Neuron (in vitro differentiated cells): ENCODE measurements at regions not wholly inside any gene's neighbourhood (a gene's known extent, or its start where the extent isn't known, plus 50 kb on each side); places are given as distances from the start of the nearest gene placed in this dataset.

Experiments
- H2AFZ ChIP-seq: one replicate; pipeline ENCODE4 v1.6.1; 2013; ENCODE audit warnings: low read depth, mild to moderate bottlenecking, inconsistent platforms, low read length, moderate library complexity
- H3K27me3 ChIP-seq: one replicate; pipeline ENCODE4 v1.6.1; 2013; ENCODE audit warnings: low read length; ENCODE audit not compliant: insufficient read depth
- H3K36me3 ChIP-seq: one replicate; pipeline ENCODE4 v1.6.1; 2013; ENCODE audit warnings: low read length; ENCODE audit not compliant: insufficient read depth
- H3K4me1 ChIP-seq: one replicate; pipeline ENCODE4 v1.6.1; 2013; ENCODE audit warnings: low read length; ENCODE audit not compliant: insufficient read depth
- H3K4me3 ChIP-seq: 2 replicates; pipeline ENCODE4 v1.5.1; 2013; ENCODE audit warnings: mild to moderate bottlenecking, low read length, moderate library complexity
- H3K9me3 ChIP-seq: one replicate; pipeline ENCODE4 v1.6.1; 2013; ENCODE audit warnings: low read length

DNA sequence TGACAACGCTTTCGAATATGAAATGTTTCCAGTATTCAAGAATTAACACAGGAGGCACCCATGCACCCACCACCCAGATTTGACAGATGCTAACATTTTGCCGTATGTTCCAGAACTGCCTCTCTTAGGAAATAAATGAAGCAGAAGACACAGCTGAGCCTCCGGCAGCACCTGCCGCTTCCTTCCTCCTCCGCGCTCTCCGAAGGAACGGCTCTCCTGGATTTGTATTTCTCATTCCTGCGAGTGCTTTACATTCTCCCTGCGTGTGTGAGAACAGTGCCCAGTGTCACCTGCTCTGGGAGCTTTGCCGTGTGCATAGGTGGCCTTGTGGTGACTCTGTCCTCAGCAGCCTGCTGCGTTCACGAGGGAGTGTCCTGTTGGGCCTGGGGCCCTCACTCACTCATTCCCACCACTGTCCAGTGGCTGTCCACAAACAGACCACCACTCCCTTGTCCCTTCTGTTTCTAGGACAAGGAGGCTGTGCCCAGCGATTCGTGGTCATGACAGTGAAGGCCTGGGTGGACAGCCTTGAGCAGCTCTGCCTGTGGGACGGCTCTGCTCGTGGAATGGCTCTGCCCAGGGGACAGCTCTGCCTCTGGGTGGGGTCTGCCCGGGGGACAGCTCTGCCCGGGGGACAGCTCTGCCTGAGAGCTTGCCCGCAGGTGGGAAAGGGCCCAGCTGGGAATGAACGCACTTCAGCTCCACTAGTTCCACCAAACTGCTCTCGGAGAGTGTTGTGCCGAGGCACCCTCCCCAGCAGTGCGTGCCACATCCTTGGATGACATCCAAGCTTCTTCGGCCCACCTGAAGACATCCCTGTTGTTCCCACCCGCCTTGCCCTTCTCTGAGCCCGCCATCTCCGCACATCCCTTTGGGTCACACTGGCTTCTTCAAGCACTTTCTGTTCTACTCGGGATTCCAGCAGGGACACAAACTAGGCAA is 170.5 kb upstream of the PPP1R26 start:
- Histone ChIP-seq H3K4me3 (no peak overlapping the region), H3K4me1 (no peaks in the 10 kb centered on the region), H3K27me3 (peaks cover 25% of the 10 kb centered on the region), H3K9me3 (no peaks in the 10 kb centered on the region), H3K36me3 (no peaks in the 10 kb centered on the region), H2AFZ (no peak overlapping the region)

DNA sequence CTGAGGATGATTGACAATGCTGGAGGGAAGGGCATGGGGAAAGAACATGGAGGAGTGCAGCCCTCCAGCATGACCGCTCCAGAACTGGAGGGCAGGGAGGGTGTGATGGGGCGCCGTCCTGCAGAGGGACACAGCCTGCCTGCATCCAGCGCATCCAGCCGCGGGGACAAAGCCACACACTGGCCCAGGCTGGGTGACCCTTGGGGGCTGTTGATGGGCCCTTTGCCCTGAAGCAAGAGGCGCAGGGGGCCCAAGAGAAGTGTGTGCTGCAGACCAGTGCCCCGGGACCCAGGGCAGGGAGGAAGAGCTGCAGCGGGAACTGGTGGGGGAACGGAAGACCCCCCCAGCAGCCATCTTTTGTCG is 169.8 kb upstream of the PPP1R26 start:
- Histone ChIP-seq H3K27me3 (peaks cover 25% of the 10 kb centered on the region), H3K4me3 (no peak overlapping the region), H3K4me1 (no peaks in the 10 kb centered on the region), H3K36me3 (no peaks in the 10 kb centered on the region), H2AFZ (no peak overlapping the region), H3K9me3 (no peaks in the 10 kb centered on the region)

DNA sequence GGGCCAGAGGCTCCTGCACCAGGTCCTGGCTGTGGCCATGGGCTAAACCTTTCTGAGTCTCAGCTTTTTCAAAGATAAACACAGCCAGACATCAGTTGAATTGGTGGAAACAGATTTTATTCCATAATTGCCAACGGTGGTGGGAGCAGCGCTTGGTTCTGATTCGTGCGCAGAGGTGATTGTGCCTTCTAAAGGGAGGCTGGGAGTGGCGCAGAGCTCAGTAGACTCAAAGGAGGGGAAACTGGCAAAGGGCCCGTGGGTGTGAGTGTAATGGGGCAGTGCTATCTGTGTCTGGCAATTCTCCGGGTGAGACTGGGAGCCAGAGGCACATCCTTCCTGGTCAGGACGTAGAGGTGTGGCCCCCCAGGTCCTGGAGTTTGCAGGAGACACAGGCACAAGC is 169.4 kb upstream of the PPP1R26 start:
- H3K4me3 ChIP-seq: no peak overlapping the region

DNA sequence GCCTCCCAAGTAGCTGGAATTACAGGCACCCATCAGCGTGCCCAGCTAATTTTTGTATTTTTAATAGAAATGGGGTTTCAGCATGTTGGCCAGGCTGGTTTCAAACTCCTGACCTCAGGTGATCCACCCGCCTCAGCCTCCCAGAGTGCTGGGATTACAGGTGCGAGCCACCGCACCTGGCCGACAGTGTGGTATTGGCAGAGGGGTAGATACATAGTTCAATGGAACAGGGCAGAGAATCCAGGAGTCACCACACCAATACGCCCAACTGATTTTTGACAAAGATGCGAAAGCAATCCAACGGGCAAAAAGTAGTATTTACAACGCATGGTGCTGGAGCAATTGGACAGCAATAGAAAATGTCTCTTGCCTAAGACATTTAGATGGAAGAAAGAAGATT is 164.0 kb upstream of the PPP1R26 start:
- Histone ChIP-seq H3K9me3 (no peaks in the 10 kb centered on the region), H3K36me3 (no peaks in the 10 kb centered on the region), H3K4me3 (no peak overlapping the region), H3K4me1 (peaks cover 9% of the 10 kb centered on the region), H3K27me3 (no peaks in the 10 kb centered on the region), H2AFZ (no peak overlapping the region)

More for the DNA sequence above, 169.4 kb upstream of the PPP1R26 start:
- no peaks in the 10 kb centered on the region for H3K4me1 ChIP-seq
- no peak overlapping the region for H2AFZ ChIP-seq
- peaks cover 23% of the 10 kb centered on the region for H3K27me3 ChIP-seq
- H3K36me3 ChIP-seq: no peaks in the 10 kb centered on the region
- no peaks in the 10 kb centered on the region for H3K9me3 ChIP-seq

DNA sequence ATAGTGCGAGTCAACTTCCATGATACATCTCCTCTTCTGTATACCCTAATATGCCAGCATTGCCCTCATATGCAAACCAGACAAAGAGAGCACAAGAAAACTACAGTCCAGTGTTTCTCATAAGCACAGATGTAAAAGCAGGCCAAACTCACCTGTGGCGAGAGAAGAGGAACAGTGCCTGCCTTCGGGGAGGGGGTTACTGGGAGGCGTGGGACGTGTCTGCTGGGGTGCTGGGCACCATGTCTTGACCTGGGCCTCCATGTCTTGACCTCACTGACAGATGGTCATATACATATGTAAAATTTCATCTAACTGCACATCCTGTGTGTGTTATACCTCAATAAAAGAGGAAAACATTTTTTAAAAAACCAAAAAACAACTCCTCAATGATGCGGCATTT is 159.3 kb upstream of the PPP1R26 start:
- Histone ChIP-seq H3K27me3 (no peaks in the 10 kb centered on the region), H3K9me3 (no peaks in the 10 kb centered on the region), H3K4me3 (no peak overlapping the region), H2AFZ (no peak overlapping the region), H3K36me3 (no peaks in the 10 kb centered on the region), H3K4me1 (peaks cover 11% of the 10 kb centered on the region)

DNA sequence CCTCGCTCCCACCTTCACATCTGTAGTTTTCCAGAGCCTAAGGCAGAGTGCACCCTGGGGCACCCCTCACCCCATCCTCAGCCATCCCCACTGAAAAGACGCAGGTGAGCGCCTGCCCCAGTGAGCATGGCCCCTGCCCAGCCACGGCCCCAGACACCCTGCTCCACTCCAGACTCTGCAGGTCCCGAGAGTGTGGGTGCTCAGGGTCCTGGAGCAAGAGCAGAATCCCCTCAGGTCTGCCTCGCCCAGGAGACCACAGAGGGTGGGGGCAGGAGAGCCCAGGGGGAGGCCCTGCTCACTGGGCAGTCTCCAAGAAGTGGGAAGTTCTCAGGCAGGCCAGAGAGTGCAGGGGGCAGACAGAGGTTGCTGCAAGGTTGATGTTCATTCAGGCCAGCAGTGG is 158.6 kb upstream of the PPP1R26 start:
- Histone ChIP-seq H3K4me3 (no peak overlapping the region), H3K27me3 (no peaks in the 10 kb centered on the region), H3K9me3 (no peaks in the 10 kb centered on the region), H3K36me3 (no peaks in the 10 kb centered on the region), H2AFZ (no peak overlapping the region), H3K4me1 (peaks cover 11% of the 10 kb centered on the region)

DNA sequence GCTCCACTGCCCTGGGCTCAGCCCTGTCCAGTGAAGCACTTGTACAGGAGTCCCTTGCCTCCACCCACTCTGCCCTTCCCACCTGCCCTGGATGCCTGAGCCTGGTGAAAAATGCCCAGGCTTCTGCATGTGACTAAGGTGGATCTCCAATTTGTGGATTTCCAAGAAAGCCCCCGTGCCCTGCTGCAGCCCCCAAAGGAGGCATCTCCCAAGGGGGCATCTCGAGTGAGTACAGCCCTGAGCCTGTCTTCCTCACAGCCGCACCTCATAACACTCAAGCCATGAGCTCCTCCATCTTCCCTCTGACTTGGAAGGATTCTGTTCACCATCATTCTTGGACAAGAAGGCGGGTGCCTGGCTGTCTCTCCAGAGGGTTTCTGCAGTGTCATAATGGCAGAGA is 158.0 kb upstream of the PPP1R26 start:
- Histone ChIP-seq H3K36me3 (no peaks in the 10 kb centered on the region), H3K27me3 (no peaks in the 10 kb centered on the region), H2AFZ (no peak overlapping the region), H3K4me1 (peaks cover 11% of the 10 kb centered on the region), H3K4me3 (no peak overlapping the region), H3K9me3 (no peaks in the 10 kb centered on the region)

DNA sequence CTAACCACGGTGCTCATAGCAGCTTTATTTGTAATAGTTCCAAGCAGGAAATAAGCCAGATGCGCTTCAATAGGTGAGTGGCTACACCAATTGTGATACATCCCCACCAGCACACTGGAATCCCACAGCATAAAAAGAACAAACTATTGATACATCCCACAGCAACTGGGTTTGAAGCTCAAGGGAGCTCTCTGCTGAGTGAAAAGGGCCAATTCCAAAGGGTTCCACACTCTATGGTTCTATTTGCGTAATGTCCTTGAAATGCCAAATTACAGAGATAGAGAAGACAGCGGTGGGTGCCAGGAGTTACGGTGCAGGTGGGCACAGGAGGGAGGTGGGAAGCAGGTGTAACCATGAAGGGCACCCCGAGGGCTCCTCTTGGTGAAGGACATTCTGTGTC is 155.3 kb upstream of the PPP1R26 start:
- H3K27me3 ChIP-seq: no peaks in the 10 kb centered on the region
- no peak overlapping the region for H3K4me3 ChIP-seq
- no peaks in the 10 kb centered on the region for H3K9me3 ChIP-seq
- H3K36me3 ChIP-seq: no peaks in the 10 kb centered on the region
- H2AFZ ChIP-seq: no peak overlapping the region
- H3K4me1 ChIP-seq: peaks cover 11% of the 10 kb centered on the region

DNA sequence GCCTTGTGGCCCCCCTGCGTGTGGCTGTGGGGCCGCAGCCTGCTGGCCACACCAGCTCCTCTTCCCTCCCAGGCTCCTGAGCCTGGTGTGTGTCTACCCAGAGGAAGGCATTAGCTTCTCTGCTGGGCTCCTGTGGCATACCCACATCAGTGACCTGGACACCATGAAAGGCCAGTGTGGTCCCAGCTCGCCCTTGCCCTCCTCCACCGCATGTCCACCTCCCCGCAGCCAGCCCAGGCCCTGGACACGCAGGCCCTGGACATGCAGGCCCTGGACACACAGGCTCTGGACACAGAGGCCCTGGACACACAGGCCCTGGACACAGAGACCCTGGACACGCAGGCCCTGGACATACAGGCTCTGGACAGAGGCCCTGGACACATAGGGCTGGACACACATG is 153.4 kb upstream of the PPP1R26 start:
- Histone ChIP-seq H3K9me3 (no peaks in the 10 kb centered on the region), H3K36me3 (no peaks in the 10 kb centered on the region), H3K4me3 (no peak overlapping the region), H2AFZ (no peak overlapping the region), H3K27me3 (no peaks in the 10 kb centered on the region), H3K4me1 (no peaks in the 10 kb centered on the region)

DNA sequence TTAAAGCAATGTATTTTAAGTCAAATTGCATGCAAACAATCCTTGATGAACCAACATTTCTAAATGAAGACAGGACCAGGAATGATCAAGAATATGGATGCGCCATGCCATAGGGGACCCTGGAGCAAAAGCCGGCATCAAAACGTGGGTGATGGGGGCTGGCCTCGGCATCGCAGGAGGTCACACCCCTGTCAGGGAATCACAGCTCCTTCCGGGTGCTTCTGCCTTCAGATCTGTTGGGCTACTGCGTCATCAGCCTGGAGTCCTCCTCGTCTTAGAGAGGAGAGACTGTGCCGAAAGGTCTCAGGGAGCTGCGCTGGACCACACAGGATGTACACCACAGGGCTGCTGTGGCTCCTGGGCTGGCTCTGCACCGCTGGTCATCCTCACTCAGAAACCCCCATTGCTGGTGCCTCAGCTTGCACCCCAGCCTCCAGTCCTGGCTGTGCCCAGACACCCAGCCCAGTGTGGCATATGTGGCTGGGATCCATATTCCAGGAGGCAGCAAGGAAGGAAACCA is 152.9 kb upstream of the PPP1R26 start:
- Histone ChIP-seq H3K36me3 (no peaks in the 10 kb centered on the region), H3K27me3 (peaks cover 2% of the 10 kb centered on the region), H3K4me1 (no peaks in the 10 kb centered on the region), H2AFZ (no peak overlapping the region), H3K4me3 (no peak overlapping the region), H3K9me3 (no peaks in the 10 kb centered on the region)

DNA sequence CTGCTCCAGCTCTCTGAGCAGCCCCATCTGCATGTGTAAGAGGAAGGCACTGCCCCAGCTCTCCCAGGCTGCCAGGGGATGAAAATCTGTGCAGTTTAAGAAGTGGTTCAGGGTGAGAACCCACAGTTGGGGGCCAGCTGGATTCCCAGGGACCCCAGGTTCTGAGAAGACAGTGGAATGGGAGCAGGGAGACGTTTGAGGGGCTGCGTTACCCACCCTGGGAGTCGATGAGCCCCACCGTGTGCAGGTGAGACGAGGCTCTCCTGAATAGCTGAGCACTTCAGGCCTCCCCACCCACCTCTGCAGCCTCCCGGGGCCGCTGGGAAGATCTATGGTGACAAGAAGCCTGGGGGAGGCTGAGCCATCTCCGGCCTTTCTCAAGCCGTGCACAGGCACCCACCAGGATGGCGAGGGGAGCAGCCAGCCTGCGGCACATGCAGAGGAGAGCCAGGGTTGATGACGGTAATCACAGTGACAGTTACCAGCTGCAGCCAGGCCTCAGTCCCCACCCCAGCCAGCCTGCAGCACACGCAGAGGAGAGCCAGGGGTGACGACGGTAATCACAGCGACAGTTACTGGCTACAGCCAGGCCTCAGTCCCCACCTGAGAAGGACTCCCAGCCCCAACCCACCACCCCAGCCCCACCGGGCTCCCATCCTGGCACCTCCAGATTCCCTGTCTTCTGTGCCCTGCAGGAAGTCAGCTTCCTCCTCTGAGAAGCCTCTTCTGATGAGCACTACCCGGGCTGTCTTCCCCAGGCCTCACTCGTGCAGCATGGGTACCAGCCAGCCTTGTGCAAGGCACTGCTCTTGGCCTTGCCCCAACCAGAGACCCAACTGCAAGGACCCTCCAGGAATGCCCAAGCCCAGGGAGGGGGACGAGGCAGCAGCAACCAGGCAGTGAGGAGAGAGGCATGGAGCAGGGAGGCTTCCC is 150.8 kb upstream of the PPP1R26 start:
- no peak overlapping the region for H3K4me3 ChIP-seq
- H3K27me3 ChIP-seq: peaks cover 10% of the 10 kb centered on the region
- H3K36me3 ChIP-seq: no peaks in the 10 kb centered on the region
- H3K4me1 ChIP-seq: no peaks in the 10 kb centered on the region
- H2AFZ ChIP-seq: no peak overlapping the region
- H3K9me3 ChIP-seq: no peaks in the 10 kb centered on the region

DNA sequence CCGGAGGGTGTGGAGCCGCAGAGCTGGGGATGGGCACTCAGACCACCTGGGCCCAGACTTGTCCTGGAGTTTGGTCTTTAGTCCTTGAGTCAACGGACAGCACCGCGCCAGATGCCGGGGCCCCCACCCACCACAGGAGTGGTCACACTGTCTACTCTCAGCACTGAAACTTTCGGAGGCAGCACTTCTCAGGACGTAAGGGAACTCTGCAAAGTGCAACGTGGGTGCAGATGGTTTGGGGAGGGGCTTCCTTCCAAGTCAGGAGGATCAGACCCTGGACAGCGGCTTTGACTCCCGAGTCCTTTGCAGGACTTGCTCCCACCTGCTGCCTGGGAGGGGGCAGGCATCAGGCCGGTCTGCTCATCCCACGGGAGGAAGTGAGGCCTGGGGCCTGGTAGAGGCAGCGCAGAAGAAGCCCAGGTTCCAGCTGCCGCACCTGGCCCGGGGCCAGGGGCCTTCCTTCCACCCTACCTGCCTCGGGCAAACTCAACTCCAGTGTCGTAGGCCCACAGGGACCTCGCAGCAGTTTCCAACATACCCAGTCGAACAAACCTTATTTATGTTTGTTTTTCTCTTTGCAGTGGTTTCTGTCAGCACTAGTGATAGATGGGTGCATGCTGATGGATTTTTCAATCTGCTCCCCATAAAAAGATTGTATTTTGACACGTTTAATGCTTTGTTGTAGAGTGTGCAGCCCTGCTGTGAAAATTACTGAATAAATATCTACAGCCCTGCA is 149.8 kb upstream of the PPP1R26 start:
- H3K4me1 ChIP-seq: no peaks in the 10 kb centered on the region
- H3K27me3 ChIP-seq: peaks cover 10% of the 10 kb centered on the region
- no peak overlapping the region for H2AFZ ChIP-seq
- no peak overlapping the region for H3K4me3 ChIP-seq
- H3K36me3 ChIP-seq: no peaks in the 10 kb centered on the region
- no peaks in the 10 kb centered on the region for H3K9me3 ChIP-seq

DNA sequence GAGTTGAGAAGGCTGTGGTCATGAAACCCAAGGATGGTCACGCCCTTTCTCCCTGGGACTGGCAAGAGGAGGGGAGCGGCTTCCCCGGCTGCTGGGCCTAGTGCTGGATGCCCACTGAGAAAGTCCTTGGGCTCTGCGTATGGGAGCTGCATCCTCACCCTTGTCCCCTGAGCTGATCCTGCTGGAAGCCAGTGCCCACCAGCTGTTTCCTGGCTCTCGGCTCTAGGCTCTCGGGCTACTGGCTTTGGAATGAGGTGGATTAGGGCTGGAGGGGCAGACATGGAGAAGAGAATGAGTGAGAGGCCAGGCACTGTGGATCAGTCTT is 149.3 kb upstream of the PPP1R26 start:
- Histone ChIP-seq H3K36me3 (no peaks in the 10 kb centered on the region), H3K9me3 (no peaks in the 10 kb centered on the region), H3K4me3 (no peak overlapping the region), H2AFZ (no peak overlapping the region), H3K27me3 (peaks cover 12% of the 10 kb centered on the region), H3K4me1 (no peaks in the 10 kb centered on the region)
